Kidney tubule cell (primary cell): ENCODE measurements at regions not wholly inside any gene's neighbourhood (a gene's known extent, or its start where the extent isn't known, plus 50 kb on each side); places are given as distances from the start of the nearest gene placed in this dataset.
A peak's percentile ranks its signal among the peaks of the same experiment; 100 is the strongest.
"Not testable (repeated sequence)": the region's sequence is repeated elsewhere in the genome, so short reads cannot be mapped to it uniquely, and the experiment has no call there.

ENCODE experiments used
- DNase-seq: peaks from one replicate; pipeline ENCODE4 v3.0.0-alpha.2; 2018; ENCODE audit warnings: low spot score

DNA sequence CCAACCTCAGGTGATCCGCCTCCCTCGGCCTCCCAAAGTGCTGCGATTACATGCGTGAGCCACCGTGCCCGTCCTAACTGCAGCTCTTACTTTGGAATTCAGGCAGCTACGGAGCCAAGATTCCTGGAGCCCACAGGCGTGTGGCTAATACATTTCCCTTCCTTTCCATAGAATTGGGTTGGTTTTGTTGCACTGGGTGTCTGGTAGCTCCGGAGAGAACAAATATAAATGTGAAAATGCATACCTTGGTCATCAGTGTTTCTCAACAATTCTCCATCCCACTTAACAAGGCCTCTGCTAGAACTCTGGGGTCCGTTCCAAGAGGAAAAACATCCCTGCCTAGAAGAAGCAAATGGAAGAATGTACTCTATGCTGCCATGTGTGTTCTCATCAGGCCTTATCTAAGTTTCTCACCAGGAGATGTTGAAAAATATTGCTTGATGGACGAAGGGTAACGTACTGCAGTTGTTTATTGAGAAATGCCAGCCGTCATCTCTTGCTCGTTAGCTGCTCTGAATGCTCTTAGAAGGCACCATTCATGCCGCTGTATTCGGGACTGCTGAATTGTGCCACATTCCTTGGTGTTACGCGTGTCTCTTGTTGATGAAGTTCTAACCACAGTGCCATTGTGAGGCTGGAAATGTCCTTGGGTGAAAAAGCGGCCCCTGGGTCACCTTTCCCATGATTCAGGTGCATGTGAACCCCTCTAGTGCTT lies 50.5 kb upstream of the CD99 start:
- DNase-seq, result no peak

GRCh38 chrX:2638279-2638678 lies 52.8 kb upstream of the CD99 start:
- no peak for DNase-seq

GRCh38 chrX:2635342-2635741 lies 55.8 kb upstream of the CD99 start:
- no peak for DNase-seq

GRCh38 chrX:2632533-2633504 lies 58.3 kb upstream of the CD99 start:
- peak; percentile 35 for DNase-seq

DNA sequence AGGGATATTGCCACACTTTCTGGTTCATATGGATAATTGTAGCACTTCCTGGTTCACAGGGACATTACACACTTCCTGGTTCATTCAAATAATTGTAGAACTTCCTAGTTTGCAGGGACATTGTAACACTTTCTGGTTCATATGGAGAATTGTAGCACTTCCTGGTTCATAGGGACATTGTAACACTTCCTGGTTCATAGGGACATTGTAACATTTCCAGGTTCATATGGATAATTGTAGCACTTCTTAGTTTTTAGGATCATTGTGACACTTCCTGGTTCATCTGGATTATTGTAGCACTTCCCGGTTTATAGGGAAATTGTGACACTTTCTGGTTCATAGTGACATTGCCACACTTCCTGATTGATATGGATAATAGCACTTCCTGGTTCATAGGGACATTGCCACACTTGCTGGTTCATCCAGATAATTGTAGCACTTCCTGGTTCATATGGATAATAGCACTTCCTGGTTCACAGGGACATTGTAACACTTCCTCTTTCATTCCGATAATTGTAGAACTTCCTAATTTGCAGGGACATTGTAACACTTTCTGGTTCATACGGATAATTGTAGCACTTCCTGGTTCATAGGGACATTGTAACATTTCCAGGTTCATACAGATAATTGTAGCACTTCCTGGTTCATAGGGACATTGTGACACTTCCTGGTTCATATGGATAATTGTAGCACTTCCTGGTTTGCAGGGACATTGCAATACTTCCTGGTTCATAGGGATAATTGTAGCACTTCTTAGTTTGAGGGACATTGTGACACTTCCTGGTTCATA lies 59.2 kb upstream of the CD99 start:
- peak; percentile 4 for DNase-seq

DNA sequence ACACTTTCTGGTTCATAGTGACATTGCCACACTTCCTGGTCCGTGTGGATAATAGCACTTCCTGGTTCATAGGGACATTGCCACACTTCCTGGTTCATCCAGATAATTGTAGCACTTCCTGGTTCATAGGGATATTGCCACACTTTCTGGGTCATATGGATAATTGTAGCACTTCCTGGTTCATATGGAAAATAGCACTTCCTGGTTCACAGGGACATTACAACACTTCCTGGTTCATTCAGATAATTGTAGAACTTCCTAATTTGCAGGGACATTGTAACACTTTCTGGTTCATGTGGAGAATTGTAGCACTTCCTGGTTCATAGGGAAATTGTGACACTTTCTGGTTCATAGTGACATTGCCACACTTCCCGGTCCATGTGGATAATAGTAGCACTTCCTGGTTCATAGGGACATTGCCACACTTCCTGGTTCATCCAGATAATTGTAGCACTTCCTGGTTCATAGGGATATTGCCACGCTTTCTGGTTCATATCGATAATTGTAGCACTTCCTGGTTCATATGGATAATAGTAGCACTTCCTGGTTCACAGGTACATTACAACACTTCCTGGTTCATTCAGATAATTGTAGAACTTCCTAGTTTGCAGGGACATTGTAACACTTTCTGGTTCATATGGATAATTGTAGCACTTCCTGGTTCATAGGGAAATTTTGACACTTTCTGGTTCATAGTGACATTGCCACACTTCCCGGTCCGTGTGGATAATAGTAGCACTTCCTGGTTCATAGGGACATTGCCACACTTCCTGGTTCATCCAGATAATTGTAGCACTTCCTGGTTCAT lies 60.0 kb upstream of the CD99 start:
- DNase-seq, result not testable (repeated sequence)

DNA sequence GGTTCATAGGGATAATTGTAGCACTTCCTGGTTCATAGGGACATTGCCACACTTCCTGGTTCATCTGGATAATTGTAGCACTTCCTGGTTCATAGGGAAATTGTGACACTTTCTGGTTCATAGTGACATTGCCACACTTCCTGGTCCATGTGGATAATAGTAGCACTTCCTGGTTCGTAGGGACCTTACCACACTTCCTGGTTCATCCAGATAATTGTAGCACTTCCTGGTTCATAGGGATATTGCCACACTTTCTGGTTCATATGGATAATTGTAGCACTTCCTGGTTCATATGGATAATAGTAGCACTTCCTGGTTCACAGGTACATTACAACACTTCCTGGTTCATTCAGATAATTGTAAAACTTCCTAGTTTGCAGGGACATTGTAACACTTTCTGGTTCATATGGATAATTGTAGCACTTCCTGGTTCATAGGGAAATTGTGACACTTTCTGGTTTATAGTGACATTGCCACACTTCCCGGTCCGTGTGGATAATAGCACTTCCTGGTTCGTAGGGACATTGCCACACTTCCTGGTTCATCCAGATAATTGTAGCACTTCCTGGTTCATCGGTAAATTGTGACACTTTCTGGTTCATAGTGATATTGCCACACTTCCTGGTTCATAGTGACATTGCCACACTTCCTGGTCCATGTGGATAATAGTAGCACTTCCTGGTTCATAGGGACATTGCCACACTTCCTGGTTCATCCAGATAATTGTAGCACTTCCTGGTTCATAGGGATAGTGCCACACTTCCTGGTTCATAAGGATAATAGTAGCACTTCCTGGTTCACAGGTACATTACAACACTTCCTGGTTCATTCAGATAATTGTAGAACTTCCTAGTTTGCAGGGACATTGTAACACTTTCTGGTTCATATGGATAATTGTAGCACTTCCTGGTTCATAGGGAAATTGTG lies 60.8 kb upstream of the CD99 start:
- peak; percentile 15 for DNase-seq

DNA sequence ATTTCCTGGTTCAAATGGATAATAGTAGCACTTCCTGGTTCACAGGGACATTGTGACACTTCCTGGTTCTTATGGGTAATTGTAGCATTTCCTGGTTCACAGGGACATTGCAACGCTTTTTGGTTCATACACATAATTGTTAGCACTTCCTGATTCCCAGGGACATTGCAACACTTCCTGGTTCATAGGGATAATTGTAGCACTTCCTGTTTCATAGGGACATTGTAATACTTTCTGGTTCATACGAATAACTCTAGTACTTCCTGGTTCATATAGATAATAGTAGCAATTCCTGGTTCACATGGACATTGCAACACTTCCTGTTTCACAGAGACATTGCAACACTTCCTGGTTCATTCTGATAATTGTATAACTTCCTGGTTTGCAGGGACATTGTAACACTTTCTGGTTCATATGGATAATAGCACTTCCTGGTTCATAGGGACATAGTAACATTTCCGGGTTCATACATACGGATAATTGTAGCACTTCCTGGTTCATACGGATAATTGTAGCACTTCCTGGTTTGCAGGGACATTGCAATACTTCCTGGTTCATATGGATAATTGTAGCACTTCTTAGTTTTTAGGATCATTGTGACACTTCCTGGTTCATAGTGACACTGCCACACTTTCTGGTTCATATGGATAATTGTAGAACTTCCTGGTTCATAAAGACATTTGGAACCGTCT lies 61.6 kb upstream of the CD99 start:
- peak; percentile 8 for DNase-seq

DNA sequence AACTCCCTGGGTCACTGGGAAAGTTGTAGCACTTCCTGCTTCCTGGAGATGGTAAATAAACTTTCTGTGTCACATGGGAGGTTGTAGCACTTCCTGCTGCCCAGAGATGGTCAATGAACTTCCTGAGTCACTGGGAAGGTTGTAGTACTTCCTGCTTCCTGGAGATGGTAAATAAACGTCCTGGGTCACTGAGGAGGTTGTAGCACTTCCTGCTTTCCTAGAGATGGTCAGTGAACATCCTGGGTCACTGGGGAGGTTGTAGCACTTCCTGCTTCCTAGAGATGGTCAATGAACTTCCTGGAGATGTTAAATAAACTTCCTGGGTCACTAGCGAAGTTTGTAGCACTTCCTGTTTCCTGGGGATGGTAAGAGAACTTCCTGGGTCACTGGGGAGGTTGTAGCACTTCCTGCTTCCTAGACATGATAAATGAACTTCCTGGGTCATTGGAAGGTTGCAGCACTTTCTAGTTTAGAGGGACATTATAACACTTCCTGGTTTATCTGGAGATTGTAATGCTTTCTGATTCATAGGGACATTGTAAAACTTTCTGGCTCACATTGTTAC lies 62.3 kb upstream of the CD99 start:
- peak; percentile 52 for DNase-seq

DNA sequence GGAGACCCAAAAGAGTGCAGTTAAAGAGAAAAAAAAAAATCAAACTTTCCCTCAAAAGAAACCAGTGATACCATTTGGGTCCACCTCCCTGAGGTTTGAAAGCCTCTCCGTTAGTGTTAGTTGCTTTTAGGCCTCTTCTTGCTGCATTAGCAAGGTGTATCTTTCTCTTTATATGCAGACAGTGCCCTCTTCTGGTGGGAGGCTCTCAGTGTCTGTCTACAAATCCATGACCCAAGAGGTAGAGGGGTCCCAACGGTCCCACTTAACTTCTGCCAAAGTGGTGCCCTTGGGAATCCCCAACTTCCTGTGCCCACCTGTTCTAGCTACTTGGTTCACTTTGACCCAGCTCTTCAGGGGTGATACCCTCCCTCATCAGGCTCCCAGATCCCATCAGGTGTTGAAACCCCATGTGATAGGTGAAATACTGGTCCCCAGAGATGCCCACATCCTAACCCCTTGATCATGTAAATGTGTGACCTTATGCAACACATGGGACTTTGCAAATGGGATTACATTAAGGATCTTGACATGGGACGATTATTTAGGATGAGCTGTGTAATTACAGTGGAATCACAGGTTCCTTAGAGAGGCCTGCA lies 63.7 kb upstream of the CD99 start:
- DNase-seq, result peak; percentile 32

DNA sequence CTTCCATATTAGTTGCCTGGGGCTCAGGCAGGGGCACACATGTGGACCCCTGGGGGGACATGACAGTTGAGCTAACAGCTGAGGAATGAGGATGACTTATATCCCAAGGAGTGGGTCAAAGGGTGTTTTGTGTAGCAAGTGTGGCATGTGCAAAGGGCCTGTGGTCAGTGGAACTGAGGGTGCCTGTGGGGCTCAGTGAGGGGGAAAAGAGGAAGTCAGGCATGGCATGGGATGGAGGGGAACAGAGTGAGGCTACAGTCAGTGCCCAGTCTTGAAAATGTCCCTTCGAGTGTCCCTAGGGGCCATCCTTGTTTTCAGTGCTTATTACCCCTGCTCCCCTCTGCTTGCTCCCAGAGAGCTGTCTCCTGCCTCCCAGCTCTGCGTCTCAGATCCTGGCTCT lies 64.3 kb upstream of the CD99 start:
- no peak for DNase-seq

DNA sequence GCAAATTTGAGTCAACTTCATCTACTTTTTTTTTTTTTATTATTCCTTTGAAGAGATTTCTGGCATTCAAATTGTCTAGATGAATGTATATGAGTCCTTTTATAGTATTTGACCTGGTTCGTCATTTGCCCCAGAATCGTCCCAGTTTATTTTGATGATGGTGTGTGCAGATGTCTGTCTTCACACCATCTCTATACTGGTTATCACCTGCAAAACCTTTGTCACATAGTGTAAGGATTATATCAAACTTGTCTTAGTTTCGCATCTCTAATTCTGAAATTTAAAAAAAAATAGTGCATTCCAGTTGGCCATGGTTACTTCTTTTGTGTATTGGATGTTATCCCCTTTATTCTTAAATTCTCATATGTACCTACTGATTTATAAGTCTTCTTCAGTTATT lies 70.5 kb upstream of the CD99 start:
- DNase-seq, result no peak

- DNase-seq, result no peak
Measured at GRCh38 chrX:2618516-2618915, 72.6 kb upstream of the CD99 start.

- DNase-seq, result peak; percentile 69
Measured at GRCh38 chrX:2614911-2615310, 76.2 kb upstream of the CD99 start.

GRCh38 chrX:2610246-2611170 lies 80.6 kb upstream of the CD99 start:
- peak; percentile 17 for DNase-seq

DNA sequence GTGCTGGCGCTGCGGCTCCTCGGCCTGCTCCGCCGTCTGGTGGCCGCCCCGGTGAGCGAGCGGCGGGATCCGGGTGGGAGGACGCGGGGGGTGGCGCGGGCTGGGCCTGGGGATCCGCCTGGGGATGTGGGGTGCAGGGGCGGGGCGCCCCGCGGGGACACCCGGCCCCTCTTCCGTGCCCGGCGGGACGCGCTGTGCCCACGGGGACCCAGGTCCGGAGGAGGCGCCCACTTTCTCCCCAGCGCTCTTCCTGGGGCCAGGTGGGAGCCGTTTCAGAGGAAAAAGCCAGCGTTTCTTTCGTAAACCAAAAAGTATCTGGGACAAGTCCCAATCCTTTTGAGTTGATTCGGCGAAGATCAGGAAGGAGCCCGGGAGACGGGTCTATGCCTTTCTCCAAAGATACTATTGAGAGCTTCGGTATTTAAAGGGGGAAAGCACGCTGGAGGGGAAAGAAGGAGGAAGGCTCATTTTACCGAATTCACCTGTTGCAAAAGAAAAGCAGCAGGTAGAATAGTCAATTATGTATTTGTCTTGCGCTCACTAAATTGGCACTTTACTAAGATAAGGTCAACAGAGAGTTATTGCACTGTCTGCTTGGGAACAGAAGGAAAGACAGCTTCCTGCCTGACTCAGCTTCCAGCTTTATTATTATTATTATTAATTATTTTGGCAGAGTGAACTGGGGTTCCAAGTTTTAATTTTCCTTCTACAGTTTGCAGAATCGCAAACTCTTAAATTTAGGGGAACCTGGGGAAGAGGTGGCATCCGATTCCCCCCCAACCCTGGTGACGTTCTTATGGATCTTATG lies 81.5 kb upstream of the CD99 start:
- peak; percentile 30 for DNase-seq
